HepG2 (cell line): ENCODE measurements at regions not wholly inside any gene's neighbourhood (a gene's known extent, or its start where the extent isn't known, plus 50 kb on each side); places are given as distances from the start of the nearest gene placed in this dataset.

Experiments
- ATAC-seq: fragments of 200-7000 bp; cut with Tn5 transposase; 3 replicates; pipeline ENCODE4 v1.9.1; 2020; ENCODE audit warnings: mild to moderate bottlenecking, moderate library complexity
- BruUV-seq: library from RNA; stranded (reverse); fragments of 400-500 nt; replicated peaks from 2 replicates; lab custom pipeline; 2021; lab: Mats Ljungman, UMichigan
- CTCF ChIA-PET: fragments of 300-600 bp; formaldehyde crosslinking; extraction: SDS; loops from one replicate; lab custom pipeline; 2021; ENCODE audit warnings: low total read pairs, inconsistent platforms, low intra/inter-chr PET ratio; lab: Yijun Ruan, JAX
- POLR2A ChIA-PET: fragments of 350-600 bp; sonication (Branson Sonifier 250); formaldehyde crosslinking; loops from one replicate; lab custom pipeline; 2020; ENCODE audit warnings: antibody characterized with exemption, inconsistent platforms; lab: Yijun Ruan, JAX
- DNase-seq: peaks from one replicate; pipeline ENCODE4 v3.0.0-alpha.2; 2015; ENCODE audit warnings: low spot score
- FAIRE-seq: peaks from 3 replicates; lab custom pipeline; 2011; peaks lifted over from hg19 to GRCh38; lab: Jason Lieb, UNC
- H2AFZ ChIP-seq: one replicate; pipeline ENCODE4 v1.6.1; 2011; ENCODE audit warnings: low read length, inconsistent platforms
- H3K27ac ChIP-seq: fragments of 300-600 bp; 3 replicates; pipeline ENCODE4 v1.8.0; 2011; ENCODE audit warnings: mixed run types, mild to moderate bottlenecking, mixed read lengths, low read length, inconsistent platforms; ENCODE audit not compliant: insufficient read depth; ENCODE audit errors: extremely low read length
- H3K27me3 ChIP-seq, 2 experiments: fragments of 200-600 bp in 1 of 2; 2 replicates in 1 of 2; 3 replicates in 1 of 2; pipeline versions ENCODE4 v1.6.0 to v1.8.0; 2011; ENCODE audit warnings: low read length in 2 of 2, mild to moderate bottlenecking in 2 of 2, moderate library complexity in 2 of 2, inconsistent platforms in 1 of 2; ENCODE audit not compliant: insufficient read depth in 2 of 2, control insufficient read depth in 1 of 2
- H3K36me3 ChIP-seq, 2 experiments: fragments of 200-600 bp in 1 of 2; replicated peaks in 1 of 2; 2 replicates in 1 of 2; 3 replicates in 1 of 2; pipeline versions ENCODE4 v1.5.1 to v1.8.0; 2011; ENCODE audit warnings: low read length in 2 of 2, inconsistent platforms in 1 of 2; ENCODE audit not compliant: insufficient read depth in 2 of 2, control insufficient read depth in 1 of 2
- H3K4me1 ChIP-seq: 2 replicates; pipeline ENCODE4 v1.5.1; 2012; ENCODE audit warnings: low read length, inconsistent platforms; ENCODE audit not compliant: insufficient read depth
- H3K4me2 ChIP-seq: 2 replicates; pipeline ENCODE4 v1.6.0; 2011; ENCODE audit warnings: low read depth, low read length, inconsistent platforms
- H3K4me3 ChIP-seq, 3 experiments: fragments of 200-600 bp in 1 of 3; sonication (generic), shearing (Covaris generic) in 1 of 3; replicated peaks in 1 of 3; 2 replicates each; pipeline ENCODE4 v1.5.1; 2011 to 2016; ENCODE audit warnings: low read length in 3 of 3, inconsistent platforms in 2 of 3, low read depth in 2 of 3, mild to moderate bottlenecking in 2 of 3, control low read depth in 1 of 3, mixed read lengths in 1 of 3; ENCODE audit not compliant: insufficient read depth in 1 of 3
- H3K79me2 ChIP-seq: one replicate; pipeline ENCODE4 v1.6.1; 2011; ENCODE audit warnings: low read length, inconsistent platforms; ENCODE audit not compliant: insufficient read depth
- H3K9ac ChIP-seq: 2 replicates; pipeline ENCODE4 v1.6.0; 2011; ENCODE audit warnings: mild to moderate bottlenecking, low read depth, low read length, inconsistent platforms; ENCODE audit not compliant: insufficient read depth
- H3K9me3 ChIP-seq: 2 replicates; pipeline ENCODE4 v1.5.1; 2012; ENCODE audit warnings: mild to moderate bottlenecking, low read length
- H4K20me1 ChIP-seq: 2 replicates; pipeline ENCODE4 v1.6.0; 2011; ENCODE audit warnings: inconsistent platforms, mild to moderate bottlenecking, low read length, moderate library complexity; ENCODE audit not compliant: insufficient read depth
- BHLHE40 ChIP-seq: IDR thresholded peaks from 2 replicates; pipeline ENCODE4 v1.6.1; 2011; ENCODE audit warnings: low read length, improper control_type of control experiment
- CC2D1A ChIP-seq: sonication (generic); formaldehyde crosslinking; IDR thresholded peaks from 2 replicates; pipeline ENCODE4 v1.8.1; 2023; ENCODE audit warnings: mild to moderate bottlenecking, missing genetic modification reagents
- FOXA1 ChIP-seq, 2 experiments: fragments of 450-650 bp in 1 of 2; sonication (generic) in 1 of 2; formaldehyde crosslinking in 1 of 2; IDR thresholded peaks; 2 replicates each; pipeline versions ENCODE4 v1.4.0 to v1.6.1; 2016 to 2020; ENCODE audit warnings: missing genetic modification reagents in 1 of 2
- HDAC1 ChIP-seq: sonication (generic); formaldehyde crosslinking; IDR thresholded peaks from 2 replicates; pipeline ENCODE4 v1.5.1; 2020; ENCODE audit warnings: mild to moderate bottlenecking, missing genetic modification reagents
- KLF15 ChIP-seq: sonication (generic); formaldehyde crosslinking; IDR thresholded peaks from 2 replicates; pipeline ENCODE4 v1.8.1; 2023; ENCODE audit warnings: borderline replicate concordance, mild to moderate bottlenecking, inconsistent platforms, missing genetic modification reagents, mixed read lengths
- MTA3 ChIP-seq: sonication (generic); formaldehyde crosslinking; IDR thresholded peaks from 2 replicates; pipeline ENCODE4 v1.4.0; 2020; ENCODE audit warnings: missing genetic modification reagents
- PHF21A ChIP-seq: sonication (generic); formaldehyde crosslinking; IDR thresholded peaks from 2 replicates; pipeline ENCODE4 v1.5.0; 2020; ENCODE audit warnings: mild to moderate bottlenecking, missing genetic modification reagents
- PITX1 ChIP-seq: sonication (generic); formaldehyde crosslinking; IDR thresholded peaks from 2 replicates; pipeline ENCODE4 v1.5.1; 2020; ENCODE audit warnings: mild to moderate bottlenecking, missing genetic modification reagents
- POGZ ChIP-seq: sonication (generic); formaldehyde crosslinking; IDR thresholded peaks from 2 replicates; pipeline ENCODE4 v1.4.0; 2020; ENCODE audit warnings: mild to moderate bottlenecking, missing genetic modification reagents
- SP140L ChIP-seq: sonication (generic); formaldehyde crosslinking; IDR thresholded peaks from 2 replicates; pipeline ENCODE4 v1.4.0; 2020; ENCODE audit warnings: missing genetic modification reagents, borderline replicate concordance
- SP4 ChIP-seq: sonication (generic); formaldehyde crosslinking; IDR thresholded peaks from 2 replicates; pipeline ENCODE4 v1.8.1; 2023; ENCODE audit warnings: mild to moderate bottlenecking, missing genetic modification reagents
- TOPORS ChIP-seq: sonication (generic); formaldehyde crosslinking; IDR thresholded peaks from 2 replicates; pipeline ENCODE4 v1.8.0; 2023; ENCODE audit warnings: mild to moderate bottlenecking, missing genetic modification reagents
- ZBTB21 ChIP-seq: sonication (generic); formaldehyde crosslinking; IDR thresholded peaks from 2 replicates; pipeline ENCODE4 v1.4.0; 2020; ENCODE audit warnings: missing genetic modification reagents
- ZNF230 ChIP-seq: sonication (generic); formaldehyde crosslinking; IDR thresholded peaks from 2 replicates; pipeline ENCODE4 v1.4.0; 2020; ENCODE audit warnings: mild to moderate bottlenecking, missing genetic modification reagents
- ZNF792 ChIP-seq: IDR thresholded peaks from 2 replicates; pipeline ENCODE4 v1.6.1; 2016
- WGBS: methylation state at CpG from one replicate; pipeline ENCODE4 v1.1.6; 2017; ENCODE audit warnings: low lambda C conversion rate; 5-methylcytosine and 5-hydroxymethylcytosine counted together
- in situ Hi-C: cut with HindIII; loops from 2 replicates; pipeline ENCODE4 v1.10.0; 2017; ENCODE audit warnings: low pct_unique_long_range_greater_than_20kb; ENCODE audit not compliant: extremely low pct_ligation_motif_present
- intact Hi-C: fragments of 100-400 bp; cut with micrococcal nuclease; formaldehyde crosslinking; loops from one replicate; pipeline ENCODE4 v1.10.0; 2022; ENCODE audit not compliant: unreplicated experiment
- TF ChIP-seq, protein P1 (sequence below): sonication (generic); formaldehyde crosslinking; IDR thresholded peaks from 2 replicates; pipeline ENCODE4 v1.8.0; 2022; ENCODE audit warnings: mild to moderate bottlenecking, missing genetic modification reagents
- TF ChIP-seq, protein P2 (sequence below): sonication (generic); formaldehyde crosslinking; IDR thresholded peaks from 2 replicates; pipeline ENCODE4 v1.4.0; 2020; ENCODE audit warnings: missing genetic modification reagents; ENCODE audit errors: not compliant biosample characterization
- TF ChIP-seq, protein P3 (sequence below): IDR thresholded peaks from 2 replicates; pipeline ENCODE4 v1.6.1; 2016

DNA sequence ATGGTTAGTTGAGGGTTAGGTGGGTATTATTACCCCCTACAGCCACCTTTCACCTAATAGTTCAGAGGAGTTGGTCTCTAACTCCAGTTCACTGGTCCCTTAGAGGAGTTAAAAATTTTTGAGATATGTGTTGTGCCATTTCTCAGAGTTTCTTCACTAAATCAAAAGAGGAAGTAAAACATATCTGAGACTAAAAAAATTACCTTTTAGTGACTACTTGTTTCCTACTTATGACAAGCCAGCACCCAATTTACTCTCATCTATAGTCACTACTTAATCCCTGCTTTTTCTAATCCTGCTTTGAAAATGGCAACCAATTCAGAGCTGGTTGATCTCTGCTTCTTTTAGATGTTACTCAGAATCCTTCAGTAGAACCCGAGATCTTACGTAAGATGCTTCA lies 1316.8 kb upstream of the B3GALT2 start:
- TF ChIP-seq SP4 (CRISPR knock-in tag) (no peak), PITX1 (CRISPR knock-in tag) (no peak), BHLHE40 (no peak), POGZ (no peak), KLF15 (CRISPR knock-in tag) (no peak), ZNF230 (CRISPR knock-in tag) (no peak), ZNF792 (CRISPR knock-in tag) (no peak), TOPORS (CRISPR knock-in tag) (no peak), MTA3 (CRISPR knock-in tag) (no peak), CC2D1A (no peak), HDAC1 (CRISPR knock-in tag) (no peak), SP140L (no peak), ZBTB21 (CRISPR knock-in tag) (no peak), PHF21A (no peak), FOXA1 (IDR thresholded peaks at IDR 0.05) (no peak), FOXA1 (CRISPR knock-in tag; IDR thresholded peaks at IDR 0.05) (no peak)
- TF ChIP-seq, protein P1, sequence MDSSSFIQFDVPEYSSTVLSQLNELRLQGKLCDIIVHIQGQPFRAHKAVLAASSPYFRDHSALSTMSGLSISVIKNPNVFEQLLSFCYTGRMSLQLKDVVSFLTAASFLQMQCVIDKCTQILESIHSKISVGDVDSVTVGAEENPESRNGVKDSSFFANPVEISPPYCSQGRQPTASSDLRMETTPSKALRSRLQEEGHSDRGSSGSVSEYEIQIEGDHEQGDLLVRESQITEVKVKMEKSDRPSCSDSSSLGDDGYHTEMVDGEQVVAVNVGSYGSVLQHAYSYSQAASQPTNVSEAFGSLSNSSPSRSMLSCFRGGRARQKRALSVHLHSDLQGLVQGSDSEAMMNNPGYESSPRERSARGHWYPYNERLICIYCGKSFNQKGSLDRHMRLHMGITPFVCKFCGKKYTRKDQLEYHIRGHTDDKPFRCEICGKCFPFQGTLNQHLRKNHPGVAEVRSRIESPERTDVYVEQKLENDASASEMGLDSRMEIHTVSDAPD (CRISPR knock-in tag): no peak
- TF ChIP-seq, protein P2, sequence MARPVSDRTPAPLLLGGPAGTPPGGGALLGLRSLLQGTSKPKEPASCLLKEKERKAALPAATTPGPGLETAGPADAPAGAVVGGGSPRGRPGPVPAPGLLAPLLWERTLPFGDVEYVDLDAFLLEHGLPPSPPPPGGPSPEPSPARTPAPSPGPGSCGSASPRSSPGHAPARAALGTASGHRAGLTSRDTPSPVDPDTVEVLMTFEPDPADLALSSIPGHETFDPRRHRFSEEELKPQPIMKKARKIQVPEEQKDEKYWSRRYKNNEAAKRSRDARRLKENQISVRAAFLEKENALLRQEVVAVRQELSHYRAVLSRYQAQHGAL: no peak
- TF ChIP-seq, protein P3, sequence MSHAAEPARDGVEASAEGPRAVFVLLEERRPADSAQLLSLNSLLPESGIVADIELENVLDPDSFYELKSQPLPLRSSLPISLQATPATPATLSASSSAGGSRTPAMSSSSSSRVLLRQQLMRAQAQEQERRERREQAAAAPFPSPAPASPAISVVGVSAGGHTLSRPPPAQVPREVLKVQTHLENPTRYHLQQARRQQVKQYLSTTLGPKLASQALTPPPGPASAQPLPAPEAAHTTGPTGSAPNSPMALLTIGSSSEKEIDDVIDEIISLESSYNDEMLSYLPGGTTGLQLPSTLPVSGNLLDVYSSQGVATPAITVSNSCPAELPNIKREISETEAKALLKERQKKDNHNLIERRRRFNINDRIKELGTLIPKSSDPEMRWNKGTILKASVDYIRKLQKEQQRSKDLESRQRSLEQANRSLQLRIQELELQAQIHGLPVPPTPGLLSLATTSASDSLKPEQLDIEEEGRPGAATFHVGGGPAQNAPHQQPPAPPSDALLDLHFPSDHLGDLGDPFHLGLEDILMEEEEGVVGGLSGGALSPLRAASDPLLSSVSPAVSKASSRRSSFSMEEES: no peak
- TF ChIP-seq, all 625 proteins: peak for 0
- in situ Hi-C loops: no loop called here
- Histone ChIP-seq H3K9me3 (no peaks in the 10 kb centered on the region), H3K4me1 (no peaks in the 10 kb centered on the region), H3K27ac (no peak overlapping the region), H3K79me2 (no peaks in the 10 kb centered on the region), H3K4me2 (no peak overlapping the region), H3K9ac (no peak overlapping the region), H3K4me3 (no peak overlapping the region), H2AFZ (no peak overlapping the region), H4K20me1 (no peaks in the 10 kb centered on the region), H3K36me3 (no peaks in the 10 kb centered on the region), H3K27me3 (no peaks in the 10 kb centered on the region)
- CTCF ChIA-PET: no interaction called here
- POLR2A ChIA-PET: no interaction called here
- 44% methylated on average over 2 of the region's 2 CpGs for WGBS
- FAIRE-seq (no peak), DNase-seq (no peak), ATAC-seq (no peak)
- intact Hi-C loops: no loop called here
- BruUV-seq: no TSS peak
